GM18511 (cell line): ENCODE measurements at regions not wholly inside any gene's neighbourhood (a gene's known extent, or its start where the extent isn't known, plus 50 kb on each side); places are given as distances from the start of the nearest gene placed in this dataset.
"Not testable (repeated sequence)": the region's sequence is repeated elsewhere in the genome, so short reads cannot be mapped to it uniquely, and the experiment has no call there.

ENCODE experiments used
- ATAC-seq: cut with Tn5 transposase; IDR thresholded peaks from one replicate; pipeline ENCODE4 v1.9.1; 2021; ENCODE audit warnings: mild to moderate bottlenecking, moderate library complexity; ENCODE audit not compliant: unreplicated experiment

- ATAC-seq = no peak
Observed at GRCh38 chr20:23299673-23300050, 50.9 kb upstream of the NXT1 start.

- no peak for ATAC-seq
Observed at GRCh38 chr20:23298926-23299672, 51.5 kb upstream of the NXT1 start.

- ATAC-seq = no peak
Observed at GRCh38 chr20:23298155-23298554, 52.4 kb upstream of the NXT1 start.

- ATAC-seq = no peak
Observed at GRCh38 chr20:23296841-23297701, 53.5 kb upstream of the NXT1 start.

GRCh38 chr20:23295934-23296333 lies 54.7 kb upstream of the NXT1 start:
- ATAC-seq = no peak

GRCh38 chr20:23294671-23295070 lies 55.9 kb upstream of the NXT1 start:
- ATAC-seq = no peak

GRCh38 chr20:23294166-23294565 lies 56.4 kb upstream of the NXT1 start:
- ATAC-seq = no peak

- ATAC-seq = no peak
Observed at GRCh38 chr20:23293689-23294088, 56.9 kb upstream of the NXT1 start.

- not testable (repeated sequence) for ATAC-seq
Observed at GRCh38 chr20:23292311-23292710, 58.3 kb upstream of the NXT1 start.

GRCh38 chr20:23291575-23292240 lies 58.9 kb upstream of the NXT1 start:
- no peak for ATAC-seq

- ATAC-seq = no peak
Observed at GRCh38 chr20:23290761-23291574, 59.6 kb upstream of the NXT1 start.

- no peak for ATAC-seq
Observed at GRCh38 chr20:23289724-23290395, 60.7 kb upstream of the NXT1 start.

- no peak for ATAC-seq
Observed at GRCh38 chr20:23289249-23289648, 61.3 kb upstream of the NXT1 start.

GRCh38 chr20:23287354-23288190 lies 63.0 kb upstream of the NXT1 start:
- no peak for ATAC-seq

GRCh38 chr20:23286346-23286745 lies 64.2 kb upstream of the NXT1 start:
- no peak for ATAC-seq

GRCh38 chr20:23285536-23285935 lies 65.1 kb upstream of the NXT1 start:
- no peak for ATAC-seq

GRCh38 chr20:23284009-23284408 lies 66.6 kb upstream of the NXT1 start:
- no peak for ATAC-seq

- no peak for ATAC-seq
Observed at GRCh38 chr20:23283096-23283850, 67.3 kb upstream of the NXT1 start.

- ATAC-seq = no peak
Observed at GRCh38 chr20:23282546-23282945, 68.0 kb upstream of the NXT1 start.
